HG03442 (cell line): ENCODE measurements at regions not wholly inside any gene's neighbourhood (a gene's known extent, or its start where the extent isn't known, plus 50 kb on each side); places are given as distances from the start of the nearest gene placed in this dataset.
"Not testable (repeated sequence)": the region's sequence is repeated elsewhere in the genome, so short reads cannot be mapped to it uniquely, and the experiment has no call there.

Experiments
- ATAC-seq: cut with Tn5 transposase; IDR thresholded peaks from one replicate; pipeline ENCODE4 v1.9.1; 2021; ENCODE audit warnings: mild to moderate bottlenecking, moderate library complexity; ENCODE audit not compliant: unreplicated experiment

GRCh38 chr9:81455462-81456219 is 233.7 kb downstream of the TLE1 start:
- ATAC-seq = no peak

DNA sequence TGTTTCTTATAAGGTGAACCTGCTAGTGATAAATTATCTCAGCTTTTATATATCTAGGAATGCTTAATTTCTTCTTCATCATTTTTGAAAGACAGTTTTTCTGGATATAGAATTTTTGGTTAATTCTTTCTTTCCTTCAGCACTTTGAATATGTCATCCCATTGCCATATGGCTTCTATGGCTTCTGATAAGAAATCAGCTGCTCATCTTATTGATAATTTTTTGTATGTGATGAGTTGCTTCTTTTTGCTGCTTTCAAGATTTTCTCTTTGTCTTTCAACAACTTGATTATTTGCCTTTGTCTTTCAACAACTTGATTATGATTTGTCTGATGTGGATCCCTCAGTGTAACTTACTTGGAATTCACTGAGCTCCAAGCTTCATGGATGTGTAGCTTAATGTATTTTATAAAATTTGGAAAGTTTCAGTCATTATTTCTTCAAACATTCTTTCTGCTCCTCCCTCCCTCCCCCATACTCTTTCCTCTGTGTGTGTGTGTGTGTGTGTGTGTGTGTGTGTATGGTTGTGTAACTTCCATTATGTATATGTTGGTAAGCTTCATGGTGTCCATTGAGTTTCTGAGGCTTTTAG is 243.9 kb downstream of the TLE1 start:
- no peak for ATAC-seq

GRCh38 chr9:81431641-81432040 is 257.7 kb downstream of the TLE1 start:
- ATAC-seq = no peak

- no peak for ATAC-seq
These were observed 258.6 kb downstream of the TLE1 start for GRCh38 chr9:81430727-81431126.

DNA sequence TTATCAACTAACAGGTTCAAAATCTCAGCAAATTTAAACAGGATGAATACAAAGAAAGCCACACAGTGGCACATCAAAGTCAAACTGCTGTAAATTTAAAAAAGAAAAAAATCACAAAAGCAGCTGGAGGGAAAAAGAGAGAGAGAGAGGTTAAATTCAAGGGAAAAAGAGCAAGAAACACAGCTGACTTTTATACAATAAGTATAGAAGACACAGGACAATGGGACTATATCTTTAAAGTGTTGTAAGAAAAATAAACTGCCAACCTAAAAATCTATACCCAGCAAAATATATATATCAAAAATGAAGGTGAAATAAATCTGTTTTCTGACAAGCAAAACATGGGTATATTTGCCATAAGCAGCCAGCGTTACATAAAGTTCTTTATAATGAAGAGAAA is 261.5 kb downstream of the TLE1 start:
- no peak for ATAC-seq

GRCh38 chr9:81424431-81424830 is 264.9 kb downstream of the TLE1 start:
- no peak for ATAC-seq

DNA sequence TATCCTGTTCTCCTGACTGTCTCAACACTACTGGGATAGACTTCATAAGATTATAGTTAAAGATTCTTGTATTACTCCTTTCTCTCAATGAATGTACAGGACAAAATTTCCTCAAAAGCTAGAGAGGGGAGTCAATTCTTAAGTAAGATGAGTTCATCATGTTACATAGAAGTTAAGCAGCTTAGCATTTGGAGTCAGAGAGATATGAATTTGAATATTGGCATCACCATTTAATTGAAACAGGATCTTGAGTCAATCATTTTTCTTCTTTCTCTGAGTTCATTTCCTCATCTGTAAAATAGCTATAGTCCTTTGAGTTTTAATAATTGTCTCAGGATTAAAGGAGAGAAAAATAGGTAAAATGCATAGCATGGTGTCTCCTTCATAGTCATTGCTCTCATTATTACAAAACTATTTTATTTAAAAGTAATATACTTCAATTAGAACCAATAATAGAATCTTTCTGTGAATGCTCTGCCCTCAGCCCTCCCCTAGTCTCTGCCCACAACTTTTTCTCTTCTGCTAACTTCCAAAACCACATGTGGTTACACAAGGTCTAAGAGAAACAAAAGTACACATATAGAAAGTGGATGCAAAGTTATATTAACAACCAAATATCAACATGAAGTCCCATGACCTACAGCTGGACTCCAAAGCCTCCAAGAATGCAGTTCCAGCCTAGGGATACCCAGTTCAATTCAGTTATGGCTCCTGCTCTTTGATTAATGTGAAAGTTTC is 265.6 kb downstream of the TLE1 start:
- ATAC-seq = no peak

DNA sequence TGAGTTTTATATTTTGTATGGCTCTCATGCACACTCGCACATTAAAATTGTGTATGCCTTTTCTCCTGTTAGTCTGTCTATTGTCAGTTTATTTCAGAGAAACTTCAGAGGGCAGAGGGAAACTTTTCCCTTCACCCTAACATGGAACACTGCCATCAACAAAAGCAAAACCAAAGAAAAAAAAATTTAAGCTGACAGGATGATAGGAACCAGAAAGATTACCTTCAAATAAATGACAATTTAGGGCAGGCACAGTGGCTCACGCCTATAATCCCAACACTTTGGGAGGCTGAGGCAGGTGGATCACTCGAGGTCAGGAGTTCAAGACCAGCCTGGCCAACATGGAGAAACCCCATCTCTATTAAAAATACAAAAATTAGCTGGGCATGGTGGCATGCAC is 268.3 kb downstream of the TLE1 start:
- ATAC-seq = not testable (repeated sequence)

- no peak for ATAC-seq
These were observed 269.3 kb downstream of the TLE1 start for GRCh38 chr9:81420024-81420423.

DNA sequence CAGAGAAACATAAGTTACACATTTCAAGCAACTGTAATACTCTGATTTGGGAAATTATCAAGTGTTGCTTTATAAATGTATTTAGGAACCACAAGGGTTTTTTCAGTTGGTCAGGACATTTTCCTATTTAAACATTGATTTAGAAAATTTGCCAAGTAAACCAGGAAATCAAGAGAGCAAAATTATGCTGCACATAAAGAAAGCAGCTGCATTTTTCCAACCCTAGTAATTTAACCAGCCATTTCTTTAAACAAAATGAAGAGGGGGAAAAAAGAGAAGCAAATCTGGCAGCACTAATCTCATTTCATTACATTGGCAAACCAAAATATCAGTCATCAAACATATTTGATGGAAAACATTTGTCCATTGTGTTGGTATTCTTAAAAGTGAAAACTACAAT is 271.4 kb downstream of the TLE1 start:
- ATAC-seq = no peak

- no peak for ATAC-seq
These were observed 272.1 kb downstream of the TLE1 start for GRCh38 chr9:81417299-81417675.

DNA sequence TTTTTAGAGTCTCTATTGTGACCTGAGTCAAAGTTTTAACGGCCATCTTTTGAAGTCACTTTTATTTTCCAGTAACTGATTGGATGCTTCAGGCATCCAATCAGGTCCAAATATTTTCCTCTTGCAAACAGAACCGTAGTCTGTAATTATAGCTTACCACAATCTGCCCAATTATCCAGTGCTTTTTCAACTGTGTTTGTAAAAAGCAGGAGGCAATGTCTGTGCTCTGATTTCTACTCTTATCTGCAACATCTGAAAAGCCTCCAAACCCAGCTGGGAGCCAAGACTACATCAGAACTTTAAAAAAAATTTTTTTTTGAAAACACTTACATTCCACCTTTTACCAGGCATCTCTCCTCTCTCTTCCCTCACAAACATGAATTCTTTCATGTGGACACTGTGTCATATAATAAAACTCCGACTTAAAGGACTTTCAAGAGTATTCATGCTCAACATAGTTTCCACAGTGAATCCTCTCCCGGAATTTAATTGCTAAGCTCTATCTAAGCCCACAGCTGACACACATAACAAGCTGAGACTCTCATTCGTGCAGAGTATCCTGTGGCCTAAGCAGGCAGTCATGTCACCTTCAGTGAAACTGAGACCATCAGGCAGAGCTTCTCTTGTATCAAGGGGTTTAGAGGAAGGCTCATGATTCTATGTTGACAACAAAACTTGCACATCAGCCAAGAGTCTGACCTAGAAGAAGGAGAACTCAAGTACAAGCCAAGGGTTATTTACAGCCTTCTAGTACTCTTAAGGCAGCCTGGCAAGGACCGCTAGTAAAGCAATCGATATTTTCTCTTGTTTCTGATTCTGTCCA is 272.7 kb downstream of the TLE1 start:
- ATAC-seq = no peak

DNA sequence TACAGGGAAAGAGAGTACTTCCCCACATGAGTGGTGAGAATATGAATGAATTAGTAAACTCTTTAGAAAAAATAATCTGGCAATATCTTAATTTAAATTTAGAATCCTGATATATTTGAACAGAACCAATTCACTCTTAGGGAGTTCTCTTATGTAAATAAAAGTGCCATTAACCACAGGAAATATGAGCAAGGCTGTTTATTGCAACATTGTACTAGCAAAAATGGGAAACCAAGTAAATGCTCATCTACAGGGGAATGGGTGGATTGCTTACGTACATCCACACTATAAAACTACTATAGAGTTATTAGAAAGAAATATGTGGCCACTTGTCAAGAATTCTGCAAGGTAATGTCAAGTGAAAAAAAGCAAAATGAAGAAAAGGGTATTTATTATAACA is 274.5 kb downstream of the TLE1 start:
- no peak for ATAC-seq

DNA sequence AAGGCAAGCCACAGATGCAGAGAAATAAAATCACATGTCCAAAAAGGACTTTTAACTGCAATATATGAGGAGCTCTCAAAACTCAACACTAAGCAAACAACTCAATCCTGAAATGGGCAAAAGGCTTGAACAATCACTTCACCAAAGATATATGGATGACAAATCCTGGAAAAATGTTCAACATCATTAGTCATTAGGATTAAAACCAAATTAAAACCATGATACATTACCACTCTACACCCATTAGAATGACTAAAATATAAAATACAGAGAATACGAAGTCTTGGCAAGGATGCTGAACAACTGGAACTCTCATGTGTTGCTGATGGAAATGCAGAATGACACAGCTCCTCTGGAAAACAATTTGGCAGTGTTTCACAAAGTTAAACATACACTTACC is 277.4 kb downstream of the TLE1 start:
- no peak for ATAC-seq

- no peak for ATAC-seq
These were observed 279.1 kb downstream of the TLE1 start for GRCh38 chr9:81410201-81410600.

GRCh38 chr9:81408951-81409350 is 280.4 kb downstream of the TLE1 start:
- ATAC-seq = no peak

DNA sequence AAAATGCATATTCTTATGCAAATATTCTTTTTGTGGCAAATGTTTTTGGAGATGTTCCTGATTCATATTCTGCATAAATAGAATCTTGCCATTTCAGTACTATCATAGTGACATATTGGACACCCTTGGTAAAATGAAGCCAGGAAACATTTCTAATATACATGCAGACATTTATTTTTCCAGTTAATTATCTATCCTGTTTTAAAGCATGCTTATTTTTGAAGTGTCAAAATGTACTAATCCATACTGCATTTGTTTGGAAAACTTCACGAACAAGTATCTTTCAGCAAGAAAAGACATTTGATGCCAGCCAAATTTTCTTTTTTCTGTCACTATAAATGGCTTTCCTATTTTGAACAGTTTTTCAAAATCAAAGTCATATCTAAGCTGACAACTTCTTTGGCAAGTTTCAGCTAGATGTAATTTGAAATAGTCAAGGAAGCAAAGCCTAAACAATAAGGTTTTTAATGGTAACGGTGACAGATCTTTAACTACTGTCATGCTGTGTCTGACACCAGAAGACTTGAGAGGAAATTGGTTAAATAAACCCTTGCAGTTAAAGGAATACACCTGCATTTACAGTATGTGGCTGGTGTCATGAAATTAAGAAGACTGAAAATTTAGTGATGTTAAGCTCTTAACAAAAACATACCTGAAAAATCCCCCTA is 284.3 kb downstream of the TLE1 start:
- no peak for ATAC-seq

DNA sequence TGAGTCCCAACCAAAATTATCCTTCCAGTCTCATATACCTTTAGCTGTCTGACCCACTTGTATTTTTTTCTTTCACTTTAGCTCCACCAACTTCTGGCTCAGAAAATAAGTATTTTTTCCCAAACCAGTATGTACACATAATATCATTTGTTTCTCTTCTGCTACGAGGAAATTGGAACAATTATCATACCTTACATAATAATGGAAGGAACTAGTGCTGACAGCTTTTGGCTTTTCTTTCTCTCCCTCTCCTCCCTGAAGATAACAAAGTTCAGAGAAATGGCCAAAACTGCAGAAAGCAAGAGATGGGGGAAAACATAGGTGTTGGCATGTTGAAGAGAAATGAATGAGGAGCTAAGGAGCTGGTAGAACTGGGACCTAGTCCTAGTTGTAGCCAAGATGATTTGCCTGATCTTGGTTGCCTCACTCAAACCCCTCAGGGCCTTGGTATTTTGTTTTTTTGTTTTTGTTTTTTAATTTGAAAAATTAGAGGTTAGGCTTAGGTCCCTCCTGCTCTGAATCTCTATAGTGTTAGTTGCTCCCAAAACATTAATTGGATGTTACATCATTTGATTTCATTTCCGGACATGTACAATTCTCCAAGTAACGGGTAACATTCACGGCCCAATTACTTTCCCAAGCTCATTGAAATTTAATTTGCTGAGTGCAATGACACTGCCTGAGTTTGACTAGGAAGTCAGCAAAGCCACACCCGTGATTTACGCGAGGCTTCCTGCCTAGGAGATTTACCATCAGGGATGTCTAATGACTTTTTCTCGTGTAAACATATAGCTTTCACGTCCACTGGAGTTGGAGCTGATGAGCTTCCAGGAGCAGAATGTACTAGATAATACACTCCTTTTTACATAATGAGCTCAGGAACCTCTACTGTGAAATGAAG is 291.6 kb downstream of the TLE1 start:
- no peak for ATAC-seq

- ATAC-seq = no peak
These were observed 292.8 kb downstream of the TLE1 start for GRCh38 chr9:81396528-81396927.

DNA sequence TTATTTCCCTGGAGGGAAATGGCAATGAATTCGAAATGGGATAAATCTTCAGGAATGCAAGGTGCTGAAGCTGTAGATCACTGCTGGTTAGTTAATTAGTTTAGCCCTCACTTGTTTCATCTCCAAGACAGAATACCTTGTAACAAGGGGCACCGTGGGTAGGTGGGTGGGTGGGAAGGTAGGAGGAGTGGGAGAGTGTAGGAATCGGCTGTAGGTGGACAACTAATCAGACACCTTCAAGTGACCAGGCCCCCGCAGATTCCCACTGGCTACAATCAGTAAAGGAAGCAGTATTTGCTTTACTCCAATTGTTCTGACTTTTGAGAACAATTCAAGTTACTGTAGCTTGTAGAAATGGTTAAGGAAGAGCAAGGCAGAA is 293.7 kb downstream of the TLE1 start:
- no peak for ATAC-seq
